Uterus (tissue), 3 donors: ENCODE measurements at regions not wholly inside any gene's neighbourhood (a gene's known extent, or its start where the extent isn't known, plus 50 kb on each side); places are given as distances from the start of the nearest gene placed in this dataset.

Source experiments
- DNase-seq, 2 donors: peaks; one replicate each; pipeline ENCODE4 v3.0.0-alpha.2; 2019 to 2020
- H3K27ac ChIP-seq, 2 donors: fragments of 200-600 bp; sonication (generic); 1 replicate in 1 of 2; 2 replicates in 1 of 2; pipeline ENCODE4 v1.5.1; 2016 to 2018
- H3K27me3 ChIP-seq, 2 donors: fragments of 200-600 bp; sonication (generic); one replicate each; pipeline ENCODE4 v1.5.1; 2018 to 2019; ENCODE audit warnings: control low read depth in 1 of 2
- H3K36me3 ChIP-seq, 2 donors: fragments of 200-600 bp; sonication (generic); one replicate each; pipeline ENCODE4 v1.5.1; 2019; ENCODE audit warnings: control low read depth in 1 of 2
- H3K4me1 ChIP-seq, 2 donors: fragments of 200-600 bp; sonication (generic); one replicate each; pipeline ENCODE4 v1.5.1; 2018 to 2019; ENCODE audit warnings: control low read depth in 1 of 2
- H3K4me3 ChIP-seq, 2 donors: fragments of 200-600 bp; sonication (generic); 1 replicate in 1 of 2; 2 replicates in 1 of 2; pipeline ENCODE4 v1.5.1; 2018 to 2019; ENCODE audit warnings: mild to moderate bottlenecking in 1 of 2
- H3K9me3 ChIP-seq, 2 donors: fragments of 200-600 bp; sonication (generic); one replicate each; pipeline ENCODE4 v1.5.1; 2019; ENCODE audit warnings: control low read depth in 1 of 2
- POLR2A ChIP-seq, 2 donors: fragments of 450-650 bp; IDR thresholded peaks; one replicate each; pipeline ENCODE4 v1.6.1; 2016; ENCODE audit warnings: antibody characterized with exemption in 2 of 2, mild to moderate bottlenecking in 1 of 2, moderate library complexity in 1 of 2
- intact Hi-C: fragments of 100-400 bp; cut with DNase I; formaldehyde crosslinking; loops from one replicate; pipeline ENCODE4 v1.15.1; 2023; ENCODE audit warnings: low total_unique reads
- TF ChIP-seq, protein P1 (sequence below), 4 experiments: fragments of 200-600 bp in 2 of 4; fragments of 450-650 bp in 2 of 4; sonication (generic) in 2 of 4; IDR thresholded peaks; one replicate each; pipeline ENCODE4 v1.5.1; 2016 to 2019; ENCODE audit warnings: antibody characterized with exemption in 4 of 4, mild to moderate bottlenecking in 2 of 4, moderate library complexity in 1 of 4
- donor health status: DM: yes; HTN: yes; CAD: no.

DNA sequence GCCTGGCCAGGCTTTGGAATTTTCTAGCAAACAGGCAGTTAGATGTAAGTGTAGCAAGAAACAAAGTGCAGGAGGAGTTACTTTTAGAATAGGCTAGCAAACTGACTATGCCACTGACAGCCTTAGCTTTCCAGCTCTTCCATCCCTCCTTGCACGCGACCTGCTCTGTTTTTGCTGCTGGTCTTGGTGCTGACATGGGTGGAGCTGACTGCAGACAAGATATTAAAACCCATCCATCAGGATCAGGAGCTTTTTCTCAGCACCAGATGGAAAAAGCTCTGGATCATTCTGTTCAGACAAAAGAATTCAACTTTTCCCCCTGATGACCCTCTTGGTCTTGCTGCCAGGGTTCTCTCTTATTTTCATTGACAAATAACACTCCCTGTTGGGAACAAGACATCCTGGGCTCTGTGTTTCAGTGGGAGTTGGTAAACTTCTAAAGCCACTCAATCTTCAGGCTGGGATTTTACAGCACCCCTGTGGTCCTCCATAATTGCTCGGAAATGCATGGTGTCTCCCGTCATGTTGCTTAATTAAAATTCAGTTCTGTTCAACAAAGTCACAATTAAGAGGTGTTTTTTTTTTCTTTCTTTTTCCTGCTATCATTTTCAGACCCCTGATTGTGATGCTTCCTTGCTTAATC, 240.0 kb upstream of the LARGE1 start:
- TF ChIP-seq, protein P1, sequence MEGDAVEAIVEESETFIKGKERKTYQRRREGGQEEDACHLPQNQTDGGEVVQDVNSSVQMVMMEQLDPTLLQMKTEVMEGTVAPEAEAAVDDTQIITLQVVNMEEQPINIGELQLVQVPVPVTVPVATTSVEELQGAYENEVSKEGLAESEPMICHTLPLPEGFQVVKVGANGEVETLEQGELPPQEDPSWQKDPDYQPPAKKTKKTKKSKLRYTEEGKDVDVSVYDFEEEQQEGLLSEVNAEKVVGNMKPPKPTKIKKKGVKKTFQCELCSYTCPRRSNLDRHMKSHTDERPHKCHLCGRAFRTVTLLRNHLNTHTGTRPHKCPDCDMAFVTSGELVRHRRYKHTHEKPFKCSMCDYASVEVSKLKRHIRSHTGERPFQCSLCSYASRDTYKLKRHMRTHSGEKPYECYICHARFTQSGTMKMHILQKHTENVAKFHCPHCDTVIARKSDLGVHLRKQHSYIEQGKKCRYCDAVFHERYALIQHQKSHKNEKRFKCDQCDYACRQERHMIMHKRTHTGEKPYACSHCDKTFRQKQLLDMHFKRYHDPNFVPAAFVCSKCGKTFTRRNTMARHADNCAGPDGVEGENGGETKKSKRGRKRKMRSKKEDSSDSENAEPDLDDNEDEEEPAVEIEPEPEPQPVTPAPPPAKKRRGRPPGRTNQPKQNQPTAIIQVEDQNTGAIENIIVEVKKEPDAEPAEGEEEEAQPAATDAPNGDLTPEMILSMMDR (IDR thresholded peaks at IDR 0.05) = no peak
- TF ChIP-seq POLR2A (IDR thresholded peaks at IDR 0.05) = no peak
- intact Hi-C loops = no loop called here
- H3K4me3 ChIP-seq = no peak overlapping the region
- no peak overlapping the region for H3K27ac ChIP-seq
- H3K27me3 ChIP-seq = no peaks in the 10 kb centered on the region
- H3K36me3 ChIP-seq = no peaks in the 10 kb centered on the region
- H3K4me1 ChIP-seq = no peaks in the 10 kb centered on the region
- H3K9me3 ChIP-seq = no peaks in the 10 kb centered on the region
- no peak for DNase-seq

DNA sequence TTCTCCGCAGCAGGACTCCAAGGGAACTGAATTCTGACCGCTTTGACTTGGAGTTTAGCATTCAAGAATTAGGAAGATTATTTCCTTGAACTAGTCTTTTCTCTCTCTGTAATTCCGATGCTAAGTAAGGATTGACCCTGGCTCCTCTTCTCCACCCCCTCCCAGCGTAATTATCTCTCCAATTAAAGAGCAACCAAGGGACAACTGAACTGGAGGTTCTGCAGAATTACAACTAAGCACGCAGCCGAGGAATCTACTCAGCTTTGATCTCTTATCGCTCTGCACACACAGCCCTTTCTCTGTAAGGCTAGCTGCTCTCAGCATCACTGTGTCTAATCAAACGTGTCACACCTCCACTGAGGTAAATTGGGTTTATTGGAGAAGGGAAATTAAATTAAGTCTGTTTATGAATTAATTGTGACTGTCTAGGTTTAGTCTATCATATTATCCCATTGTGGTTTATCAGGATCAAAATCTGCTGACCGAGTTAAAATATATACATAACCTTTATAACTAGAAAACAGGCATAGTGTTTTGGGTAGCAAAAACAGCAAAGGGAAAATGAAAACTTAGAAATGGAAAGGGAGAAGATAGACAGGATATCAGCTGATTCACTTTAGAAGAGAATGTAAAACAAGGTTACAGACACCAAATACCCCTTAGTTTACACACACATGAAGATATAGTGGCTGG, 241.3 kb upstream of the LARGE1 start:
- intact Hi-C loops = no loop called here

DNA sequence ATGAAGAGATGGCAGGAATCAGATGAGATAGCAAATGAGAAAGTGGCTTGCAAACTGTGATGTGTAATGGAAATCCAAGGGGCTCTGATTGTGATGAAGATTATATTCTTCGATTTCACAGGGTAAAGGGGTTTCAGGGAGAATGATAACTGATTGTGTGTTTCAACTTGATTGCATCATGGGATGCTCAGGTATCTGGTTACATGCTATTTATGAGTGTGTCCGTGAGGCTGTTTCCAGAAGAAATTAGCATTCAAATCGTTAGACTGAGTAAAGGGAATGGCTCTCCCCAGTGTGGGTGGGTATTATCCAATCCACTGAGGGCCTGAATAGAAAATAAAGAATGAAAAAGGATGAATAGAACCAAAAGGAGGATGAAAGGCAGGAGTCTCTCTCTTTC, 278.7 kb upstream of the LARGE1 start:
- no peaks in the 10 kb centered on the region for H3K27me3 ChIP-seq
- H3K9me3 ChIP-seq = no peaks in the 10 kb centered on the region
- no peaks in the 10 kb centered on the region for H3K4me1 ChIP-seq
- no peak for TF ChIP-seq POLR2A (IDR thresholded peaks at IDR 0.05)
- TF ChIP-seq, protein P1 (IDR thresholded peaks at IDR 0.05) = no peak
- H3K36me3 ChIP-seq = no peaks in the 10 kb centered on the region
- no peak overlapping the region for H3K27ac ChIP-seq
- H3K4me3 ChIP-seq = no peak overlapping the region
- intact Hi-C loops = no loop called here
- no peak for DNase-seq

More for the DNA sequence above, 241.3 kb upstream of the LARGE1 start:
- no peaks in the 10 kb centered on the region for H3K9me3 ChIP-seq
- no peak overlapping the region for H3K4me3 ChIP-seq
- TF ChIP-seq, protein P1 (IDR thresholded peaks at IDR 0.05) = no peak
- TF ChIP-seq POLR2A (IDR thresholded peaks at IDR 0.05) = no peak
- no peaks in the 10 kb centered on the region for H3K36me3 ChIP-seq
- no peak overlapping the region for H3K27ac ChIP-seq
- H3K27me3 ChIP-seq = no peaks in the 10 kb centered on the region
- no peaks in the 10 kb centered on the region for H3K4me1 ChIP-seq
- DNase-seq = no peak

DNA sequence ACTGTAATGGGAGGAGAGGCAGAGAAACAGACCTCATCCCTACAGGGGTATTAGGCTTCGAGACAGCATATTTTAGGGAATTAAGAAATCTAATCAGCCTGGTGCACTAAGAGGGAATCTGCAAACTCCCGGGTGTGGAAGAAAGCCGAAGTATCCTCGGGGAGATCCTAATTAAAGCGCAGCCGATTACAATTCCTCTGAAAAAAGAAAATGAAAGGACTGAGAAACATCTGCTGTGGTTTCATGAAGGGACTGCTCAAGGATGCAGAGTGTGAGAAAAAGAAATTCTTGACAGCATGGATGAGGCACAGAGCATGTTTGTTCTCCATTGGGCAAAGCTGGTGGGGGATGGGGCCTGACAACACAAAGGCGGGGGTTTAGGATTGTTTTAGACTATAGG, 290.0 kb upstream of the LARGE1 start:
- Histone ChIP-seq H3K4me1 (no peaks in the 10 kb centered on the region), H3K27ac (no peak overlapping the region), H3K27me3 (no peaks in the 10 kb centered on the region), H3K9me3 (peaks cover 0 to 5% of the 10 kb centered on the region in 2 donors), H3K36me3 (no peaks in the 10 kb centered on the region), H3K4me3 (no peak overlapping the region)
- no peak for DNase-seq
- no peak for TF ChIP-seq POLR2A (IDR thresholded peaks at IDR 0.05)
- TF ChIP-seq, protein P1 (IDR thresholded peaks at IDR 0.05) = no peak
- intact Hi-C loops = no loop called here

DNA sequence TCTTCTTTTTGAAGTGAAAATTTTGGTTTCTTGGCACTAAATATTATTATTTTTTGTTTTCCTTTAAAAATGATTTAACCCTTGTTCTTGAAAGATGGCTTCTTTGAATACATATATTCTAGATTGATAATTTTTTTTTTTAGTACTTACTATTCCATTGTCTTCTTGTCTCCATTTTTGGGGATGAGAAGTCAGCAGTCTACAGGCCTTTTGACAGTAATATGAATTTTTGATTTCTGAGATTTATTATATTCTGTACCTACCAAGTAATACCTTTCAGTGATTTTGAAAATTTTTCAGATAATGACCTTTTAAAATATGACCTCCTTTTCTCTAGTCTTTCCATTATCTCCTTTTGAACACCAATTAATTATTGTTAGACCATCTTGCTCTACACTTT, 294.1 kb upstream of the LARGE1 start:
- no peaks in the 10 kb centered on the region for H3K36me3 ChIP-seq
- H3K4me1 ChIP-seq = no peaks in the 10 kb centered on the region
- no peak overlapping the region for H3K4me3 ChIP-seq
- TF ChIP-seq POLR2A (IDR thresholded peaks at IDR 0.05) = no peak
- TF ChIP-seq, protein P1 (IDR thresholded peaks at IDR 0.05) = no peak
- peaks cover 0 to 5% of the 10 kb centered on the region in 2 donors for H3K9me3 ChIP-seq
- H3K27me3 ChIP-seq = no peaks in the 10 kb centered on the region
- intact Hi-C loops = no loop called here
- no peak for DNase-seq
- H3K27ac ChIP-seq = no peak overlapping the region
